ENCODE measurements at regions not wholly inside any gene's neighbourhood (a gene's known extent, or its start where the extent isn't known, plus 50 kb on each side); places are given as distances from the start of the nearest gene placed in this dataset.

- TF ChIP-seq POLR2A (IDR thresholded peaks at IDR 0.05) (no peak), CTCF (IDR thresholded peaks at IDR 0.05) (no peak)
Observed at GRCh38 chr9:120235081-120235480, 344.9 kb downstream of the CDK5RAP2 start.
